ENCODE measurements at regions not wholly inside any gene's neighbourhood (a gene's known extent, or its start where the extent isn't known, plus 50 kb on each side); places are given as distances from the start of the nearest gene placed in this dataset.

DNA sequence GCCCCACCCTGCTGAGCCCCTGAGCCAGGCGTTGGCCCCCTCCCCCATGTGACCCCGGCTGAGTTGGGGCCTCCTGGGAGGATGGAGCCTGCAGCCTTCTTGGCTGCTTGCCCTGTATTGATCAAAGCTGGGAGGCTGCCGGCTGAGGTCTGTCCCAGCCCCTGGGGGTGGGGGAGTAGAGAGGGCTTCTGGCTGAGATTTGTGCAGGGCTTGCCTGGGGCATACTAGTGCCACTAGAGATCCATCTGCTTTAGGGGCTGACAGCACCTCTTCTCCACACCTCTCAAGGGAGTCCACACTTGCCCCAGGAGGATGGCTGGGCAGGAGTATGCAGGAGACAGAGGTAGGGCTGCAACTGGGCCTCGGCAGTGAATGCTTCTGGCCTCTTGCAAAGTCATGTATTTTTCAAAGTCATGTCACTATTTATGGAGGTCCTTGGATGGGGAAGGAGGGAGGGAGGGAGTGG lies 53.6 kb upstream of the SSBP3 start:
- no peaks in the 10 kb centered on the region for H3K36me3 ChIP-seq (ENCODE audit: control insufficient read depth in 2 of 2, insufficient read depth in 1 of 2, low read length in 2 of 2)
- H3K4me3 ChIP-seq (ENCODE audit: low read depth, low read length) = no peak overlapping the region
- peaks cover 7% of the 10 kb centered on the region for H3K4me1 ChIP-seq (ENCODE audit: control insufficient read depth, insufficient read depth, low read length)
- peak; percentile 48; the same call in 1 of the 2 replicates for TF ChIP-seq ZBTB8A (tag by site-specific recombination; IDR thresholded peaks at IDR 0.05)
- no peak for TF ChIP-seq ZNF600 (tag by site-specific recombination; IDR thresholded peaks at IDR 0.05)
- 0 out of 2 replicates have a peak, but pooled peaks have one; percentile 42 for TF ChIP-seq IKZF3 (tag by site-specific recombination; IDR thresholded peaks at IDR 0.05)
- TF ChIP-seq ZIC2 (tag by site-specific recombination; IDR thresholded peaks at IDR 0.05) = peak; percentile 96
- TF ChIP-seq GLIS1 (tag by site-specific recombination; IDR thresholded peaks at IDR 0.05) = peak; percentile 97
- TF ChIP-seq, protein P1, sequence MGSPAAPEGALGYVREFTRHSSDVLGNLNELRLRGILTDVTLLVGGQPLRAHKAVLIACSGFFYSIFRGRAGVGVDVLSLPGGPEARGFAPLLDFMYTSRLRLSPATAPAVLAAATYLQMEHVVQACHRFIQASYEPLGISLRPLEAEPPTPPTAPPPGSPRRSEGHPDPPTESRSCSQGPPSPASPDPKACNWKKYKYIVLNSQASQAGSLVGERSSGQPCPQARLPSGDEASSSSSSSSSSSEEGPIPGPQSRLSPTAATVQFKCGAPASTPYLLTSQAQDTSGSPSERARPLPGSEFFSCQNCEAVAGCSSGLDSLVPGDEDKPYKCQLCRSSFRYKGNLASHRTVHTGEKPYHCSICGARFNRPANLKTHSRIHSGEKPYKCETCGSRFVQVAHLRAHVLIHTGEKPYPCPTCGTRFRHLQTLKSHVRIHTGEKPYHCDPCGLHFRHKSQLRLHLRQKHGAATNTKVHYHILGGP (tag by site-specific recombination; IDR thresholded peaks at IDR 0.05) = no peak
- TF ChIP-seq, protein P2, sequence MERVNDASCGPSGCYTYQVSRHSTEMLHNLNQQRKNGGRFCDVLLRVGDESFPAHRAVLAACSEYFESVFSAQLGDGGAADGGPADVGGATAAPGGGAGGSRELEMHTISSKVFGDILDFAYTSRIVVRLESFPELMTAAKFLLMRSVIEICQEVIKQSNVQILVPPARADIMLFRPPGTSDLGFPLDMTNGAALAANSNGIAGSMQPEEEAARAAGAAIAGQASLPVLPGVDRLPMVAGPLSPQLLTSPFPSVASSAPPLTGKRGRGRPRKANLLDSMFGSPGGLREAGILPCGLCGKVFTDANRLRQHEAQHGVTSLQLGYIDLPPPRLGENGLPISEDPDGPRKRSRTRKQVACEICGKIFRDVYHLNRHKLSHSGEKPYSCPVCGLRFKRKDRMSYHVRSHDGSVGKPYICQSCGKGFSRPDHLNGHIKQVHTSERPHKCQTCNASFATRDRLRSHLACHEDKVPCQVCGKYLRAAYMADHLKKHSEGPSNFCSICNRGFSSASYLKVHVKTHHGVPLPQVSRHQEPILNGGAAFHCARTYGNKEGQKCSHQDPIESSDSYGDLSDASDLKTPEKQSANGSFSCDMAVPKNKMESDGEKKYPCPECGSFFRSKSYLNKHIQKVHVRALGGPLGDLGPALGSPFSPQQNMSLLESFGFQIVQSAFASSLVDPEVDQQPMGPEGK (tag by site-specific recombination; IDR thresholded peaks at IDR 0.05) = 0 out of 2 replicates have a peak, but pooled peaks have one; percentile 35
- no peak for TF ChIP-seq ZNF366 (tag by site-specific recombination; conservative IDR thresholded peaks at IDR 0.05)
- TF ChIP-seq ZFP69B (tag by site-specific recombination; IDR thresholded peaks at IDR 0.05) = no peak
- TF ChIP-seq PRDM1 (tag by site-specific recombination; IDR thresholded peaks at IDR 0.05) = no peak
- TF ChIP-seq OSR2 (tag by site-specific recombination; IDR thresholded peaks at IDR 0.05) = 0 out of 2 replicates have a peak, but pooled peaks have one; percentile 14
- TF ChIP-seq ZNF146 (tag by site-specific recombination; IDR thresholded peaks at IDR 0.05) = no peak
- no peak for TF ChIP-seq ZNF701 (tag by site-specific recombination; IDR thresholded peaks at IDR 0.05)
- TF ChIP-seq ZSCAN23 (tag by site-specific recombination; IDR thresholded peaks at IDR 0.05) = no peak
- no peak for TF ChIP-seq ZNF202 (tag by site-specific recombination; IDR thresholded peaks at IDR 0.05; ENCODE audit: borderline replicate concordance)
- TF ChIP-seq ZNF423 (tag by site-specific recombination; IDR thresholded peaks at IDR 0.05) = peak; percentile 82
- TF ChIP-seq ZNF121 (tag by site-specific recombination; IDR thresholded peaks at IDR 0.05) = peak; percentile 30; the same call in 1 of the 2 replicates
- no peak for TF ChIP-seq ZNF112 (tag by site-specific recombination; IDR thresholded peaks at IDR 0.05)
- TF ChIP-seq, protein P3, sequence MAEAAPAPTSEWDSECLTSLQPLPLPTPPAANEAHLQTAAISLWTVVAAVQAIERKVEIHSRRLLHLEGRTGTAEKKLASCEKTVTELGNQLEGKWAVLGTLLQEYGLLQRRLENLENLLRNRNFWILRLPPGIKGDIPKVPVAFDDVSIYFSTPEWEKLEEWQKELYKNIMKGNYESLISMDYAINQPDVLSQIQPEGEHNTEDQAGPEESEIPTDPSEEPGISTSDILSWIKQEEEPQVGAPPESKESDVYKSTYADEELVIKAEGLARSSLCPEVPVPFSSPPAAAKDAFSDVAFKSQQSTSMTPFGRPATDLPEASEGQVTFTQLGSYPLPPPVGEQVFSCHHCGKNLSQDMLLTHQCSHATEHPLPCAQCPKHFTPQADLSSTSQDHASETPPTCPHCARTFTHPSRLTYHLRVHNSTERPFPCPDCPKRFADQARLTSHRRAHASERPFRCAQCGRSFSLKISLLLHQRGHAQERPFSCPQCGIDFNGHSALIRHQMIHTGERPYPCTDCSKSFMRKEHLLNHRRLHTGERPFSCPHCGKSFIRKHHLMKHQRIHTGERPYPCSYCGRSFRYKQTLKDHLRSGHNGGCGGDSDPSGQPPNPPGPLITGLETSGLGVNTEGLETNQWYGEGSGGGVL (tag by site-specific recombination; IDR thresholded peaks at IDR 0.05) = peak; percentile 51
- peak; percentile 58 for TF ChIP-seq GLIS2 (tag by site-specific recombination; IDR thresholded peaks at IDR 0.05)
- no peak for TF ChIP-seq SP2 (tag by site-specific recombination; IDR thresholded peaks at IDR 0.05)
- ChIA-PET POLR2A (interaction anchor here (0.6 to 1.2 kb wide), 3 partner anchors 10 to 115 kb away, joined by 4 read pairs; no protein-coding TSS in a partner anchor), CTCF (interaction anchor here (0.6 to 0.8 kb wide), 2 partner anchors 8 to 187 kb away, joined by 4 read pairs; no protein-coding TSS in a partner anchor)
- H3K9me3 ChIP-seq (ENCODE audit: control insufficient read depth, insufficient read depth, low read depth, low read length) = no peaks in the 10 kb centered on the region
- H3K27ac ChIP-seq (ENCODE audit: extremely low read depth, low read depth, low read length) = no peak overlapping the region

DNA sequence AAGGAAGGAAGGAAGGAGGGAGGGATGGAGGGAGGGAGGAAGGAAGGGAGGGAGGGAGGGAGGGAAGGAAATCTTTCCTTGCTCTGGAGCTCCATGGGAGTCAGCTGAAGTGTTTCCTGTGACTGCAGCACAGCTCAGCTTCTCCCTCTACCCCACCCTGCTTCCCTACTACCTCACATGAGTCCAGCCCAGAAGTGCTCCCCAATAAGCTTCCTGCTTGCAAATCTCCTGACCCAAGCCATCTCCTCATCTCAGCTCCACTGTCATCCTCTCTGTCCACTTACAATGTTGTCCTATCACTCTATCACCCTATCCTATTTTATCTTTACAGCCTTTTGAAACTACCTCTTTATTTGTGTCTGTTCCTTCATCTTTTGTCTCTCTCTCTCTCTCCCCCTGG lies 52.9 kb upstream of the SSBP3 start:
- no peak overlapping the region for H3K4me3 ChIP-seq (ENCODE audit: low read depth, low read length)
- H3K36me3 ChIP-seq (ENCODE audit: control insufficient read depth in 2 of 2, insufficient read depth in 1 of 2, low read length in 2 of 2) = no peaks in the 10 kb centered on the region
- H3K27ac ChIP-seq (ENCODE audit: extremely low read depth, low read depth, low read length) = no peak overlapping the region
- no peaks in the 10 kb centered on the region for H3K9me3 ChIP-seq (ENCODE audit: control insufficient read depth, insufficient read depth, low read depth, low read length)
- ChIA-PET POLR2A (interaction anchor here (1.2 kb wide), 1 partner anchor 27 kb away, joined by 4 read pairs; no protein-coding TSS in a partner anchor), CTCF (interaction anchor here (0.6 to 0.8 kb wide), 2 partner anchors 9 to 186 kb away, joined by 4 read pairs; no protein-coding TSS in a partner anchor)
- TF ChIP-seq KLF9 (tag by site-specific recombination; IDR thresholded peaks at IDR 0.05; ENCODE audit: low read depth) (no peak), ZNF394 (tag by site-specific recombination; IDR thresholded peaks at IDR 0.05; ENCODE audit: borderline replicate concordance) (peak; percentile 76; the same call in 1 of the 2 replicates), ZNF366 (tag by site-specific recombination; conservative IDR thresholded peaks at IDR 0.05) (peak; percentile 58), ZNF600 (tag by site-specific recombination; IDR thresholded peaks at IDR 0.05) (0 out of 2 replicates have a peak, but pooled peaks have one; percentile 23)
- peaks cover 7% of the 10 kb centered on the region for H3K4me1 ChIP-seq (ENCODE audit: control insufficient read depth, insufficient read depth, low read length)

Measured in HEK293 (cell line).